Endodermal cell (in vitro differentiated cells): ENCODE measurements at regions not wholly inside any gene's neighbourhood (a gene's known extent, or its start where the extent isn't known, plus 50 kb on each side); places are given as distances from the start of the nearest gene placed in this dataset.

Experiments
- DNase-seq: peaks from one replicate; pipeline ENCODE4 v3.0.0-alpha.2; 2017
- H3K27ac ChIP-seq: 2 replicates; pipeline ENCODE4 v1.5.1; 2013; ENCODE audit warnings: mild to moderate bottlenecking, low read depth, low read length, moderate library complexity
- H3K27me3 ChIP-seq: 2 replicates; pipeline ENCODE4 v1.6.1; 2013; ENCODE audit warnings: mild to moderate bottlenecking, low read length, moderate library complexity; ENCODE audit not compliant: insufficient read depth, control insufficient read depth, poor library complexity, severe bottlenecking
- H3K36me3 ChIP-seq: 2 replicates; pipeline ENCODE4 v1.7.0; 2013; ENCODE audit warnings: mild to moderate bottlenecking, low read length, moderate library complexity; ENCODE audit not compliant: control insufficient read depth, insufficient read depth
- H3K4me1 ChIP-seq: one replicate; pipeline ENCODE4 v1.7.0; 2013; ENCODE audit warnings: low read length; ENCODE audit not compliant: control insufficient read depth, insufficient read depth
- H3K4me3 ChIP-seq: 2 replicates; pipeline ENCODE4 v1.5.1; 2013; ENCODE audit warnings: mild to moderate bottlenecking, low read length, moderate library complexity
- H3K9ac ChIP-seq: 2 replicates; pipeline ENCODE4 v1.6.1; 2013; ENCODE audit warnings: mild to moderate bottlenecking, low read length, moderate library complexity; ENCODE audit not compliant: poor library complexity, severe bottlenecking; ENCODE audit errors: extremely low read depth
- H3K9me3 ChIP-seq: 2 replicates; pipeline ENCODE4 v1.6.1; 2013; ENCODE audit warnings: mild to moderate bottlenecking, low read length, moderate library complexity; ENCODE audit not compliant: control insufficient read depth
- H3K27ac Mint-ChIP-seq: 2 replicates; pipeline ENCODE4 v1.8.0; 2020; ENCODE audit warnings: mixed read lengths
- H3K27me3 Mint-ChIP-seq: 2 replicates; pipeline ENCODE4 v1.8.0; 2021; ENCODE audit warnings: mild to moderate bottlenecking, mixed read lengths; ENCODE audit not compliant: insufficient read depth
- H3K36me3 Mint-ChIP-seq: 2 replicates; pipeline ENCODE4 v1.8.0; 2020; ENCODE audit warnings: low read depth, mixed read lengths
- H3K4me1 Mint-ChIP-seq: 2 replicates; pipeline ENCODE4 v1.8.0; 2020; ENCODE audit warnings: mixed read lengths
- H3K4me3 Mint-ChIP-seq: 2 replicates; pipeline ENCODE4 v1.8.0; 2020; ENCODE audit warnings: mild to moderate bottlenecking, moderate library complexity, mixed read lengths
- H3K9me3 Mint-ChIP-seq: 2 replicates; pipeline ENCODE4 v1.8.0; 2020; ENCODE audit warnings: mild to moderate bottlenecking, mixed read lengths
- WGBS, 2 experiments: methylation state at CpG; one replicate each; pipeline versions ENCODE4 v1.1.5 to v1.1.7; 2013; ENCODE audit warnings: missing lambda C conversion rate in 2 of 2, mixed read lengths in 1 of 2; ENCODE audit not compliant: insufficient coverage in 1 of 2, insufficient read length in 1 of 2; 5-methylcytosine and 5-hydroxymethylcytosine counted together
- TF ChIP-seq, protein P1 (sequence below): fragments of 200-600 bp; sonication (generic); conservative IDR thresholded peaks from 2 replicates; pipeline ENCODE4 v1.5.0; 2021; ENCODE audit warnings: antibody characterized with exemption, mild to moderate bottlenecking

DNA sequence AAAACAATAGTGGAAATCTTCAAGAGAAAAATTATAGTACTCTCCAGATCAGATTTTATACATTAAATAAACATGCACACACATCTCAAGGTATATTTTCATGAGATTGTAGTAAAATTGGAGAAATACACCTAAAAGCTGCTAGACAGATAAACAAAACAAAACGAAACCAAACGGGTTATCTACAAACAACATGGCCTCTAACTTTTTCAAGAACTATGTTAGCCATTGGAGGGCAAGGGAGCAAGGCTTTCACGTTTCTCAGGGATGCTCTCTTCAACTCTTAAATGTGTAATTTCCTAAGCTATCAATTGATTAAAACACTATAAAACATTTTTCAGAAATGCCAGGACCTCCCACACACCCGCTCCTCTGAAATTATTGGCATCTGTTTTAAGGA, 1262.4 kb upstream of the PCDH20 start:
- H3K4me3 Mint-ChIP-seq = no peak overlapping the region
- TF ChIP-seq, protein P1, sequence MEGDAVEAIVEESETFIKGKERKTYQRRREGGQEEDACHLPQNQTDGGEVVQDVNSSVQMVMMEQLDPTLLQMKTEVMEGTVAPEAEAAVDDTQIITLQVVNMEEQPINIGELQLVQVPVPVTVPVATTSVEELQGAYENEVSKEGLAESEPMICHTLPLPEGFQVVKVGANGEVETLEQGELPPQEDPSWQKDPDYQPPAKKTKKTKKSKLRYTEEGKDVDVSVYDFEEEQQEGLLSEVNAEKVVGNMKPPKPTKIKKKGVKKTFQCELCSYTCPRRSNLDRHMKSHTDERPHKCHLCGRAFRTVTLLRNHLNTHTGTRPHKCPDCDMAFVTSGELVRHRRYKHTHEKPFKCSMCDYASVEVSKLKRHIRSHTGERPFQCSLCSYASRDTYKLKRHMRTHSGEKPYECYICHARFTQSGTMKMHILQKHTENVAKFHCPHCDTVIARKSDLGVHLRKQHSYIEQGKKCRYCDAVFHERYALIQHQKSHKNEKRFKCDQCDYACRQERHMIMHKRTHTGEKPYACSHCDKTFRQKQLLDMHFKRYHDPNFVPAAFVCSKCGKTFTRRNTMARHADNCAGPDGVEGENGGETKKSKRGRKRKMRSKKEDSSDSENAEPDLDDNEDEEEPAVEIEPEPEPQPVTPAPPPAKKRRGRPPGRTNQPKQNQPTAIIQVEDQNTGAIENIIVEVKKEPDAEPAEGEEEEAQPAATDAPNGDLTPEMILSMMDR = no peak
- Histone ChIP-seq H3K27me3 (no peaks in the 10 kb centered on the region), H3K4me3 (no peak overlapping the region), H3K36me3 (no peaks in the 10 kb centered on the region), H3K4me1 (no peaks in the 10 kb centered on the region), H3K9me3 (peaks cover 6% of the 10 kb centered on the region), H3K9ac (no peak overlapping the region), H3K27ac (no peak overlapping the region)
- H3K27ac Mint-ChIP-seq = no peak overlapping the region
- H3K36me3 Mint-ChIP-seq = no peaks in the 10 kb centered on the region
- no peaks in the 10 kb centered on the region for H3K27me3 Mint-ChIP-seq
- no peak for DNase-seq
- H3K4me1 Mint-ChIP-seq = peaks cover 2% of the 10 kb centered on the region
- 86 to 96% methylated on average over 2 to 4 of the region's 4 CpGs for WGBS, 2 experiments
- H3K9me3 Mint-ChIP-seq = peaks cover 3% of the 10 kb centered on the region

DNA sequence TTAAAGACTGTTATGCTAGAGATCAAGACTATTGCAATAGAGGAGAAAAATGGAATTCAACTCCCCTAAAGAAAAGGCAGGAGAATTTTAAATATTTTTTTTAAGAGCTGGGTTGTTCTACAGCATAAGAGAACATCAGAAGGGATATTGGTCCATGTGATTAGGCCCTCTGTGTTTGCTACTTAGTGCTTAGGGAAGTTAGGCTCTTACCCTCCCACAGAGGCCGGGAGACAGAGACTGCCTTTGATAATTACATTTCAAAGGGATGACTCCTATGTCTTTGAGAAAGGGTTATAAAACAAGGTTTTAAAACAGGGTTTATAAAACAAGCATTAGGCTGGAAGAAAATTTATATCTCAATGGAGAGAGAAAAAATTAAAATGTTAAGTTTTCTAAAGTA, 1248.1 kb upstream of the PCDH20 start:
- H3K27me3 ChIP-seq = no peaks in the 10 kb centered on the region
- H3K27me3 Mint-ChIP-seq = no peaks in the 10 kb centered on the region
- 70% methylated on average over 1 of the region's 1 CpG; no CpG with 5 or more reads in 1 of the 2 experiments for WGBS, 2 experiments

DNA sequence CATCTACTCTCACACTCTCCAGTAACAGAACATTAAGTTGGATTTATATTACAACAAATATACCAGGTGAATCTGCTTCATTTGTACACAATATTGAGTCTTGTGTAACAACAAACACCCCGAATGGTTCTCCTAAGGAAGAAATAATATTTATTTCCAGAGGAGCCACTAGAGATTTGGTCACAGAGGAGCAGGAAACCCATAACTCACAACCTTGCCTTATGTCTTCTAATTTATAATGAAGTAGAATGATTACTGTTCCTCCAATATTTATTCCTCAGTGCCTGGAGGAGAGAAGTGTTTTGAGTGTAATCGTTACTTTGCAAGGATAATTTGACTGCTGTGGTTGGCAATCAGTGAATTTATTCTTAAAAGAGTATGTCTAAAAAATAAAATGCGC, 1243.7 kb upstream of the PCDH20 start:
- Histone ChIP-seq H3K27ac (no peak overlapping the region), H3K4me3 (no peak overlapping the region), H3K36me3 (no peaks in the 10 kb centered on the region), H3K4me1 (no peaks in the 10 kb centered on the region), H3K9ac (no peak overlapping the region), H3K9me3 (no peaks in the 10 kb centered on the region), H3K27me3 (no peaks in the 10 kb centered on the region)
- WGBS, 2 experiments = 87 to 100% methylated on average over 2 to 3 of the region's 3 CpGs
- Mint-ChIP-seq H3K36me3 (no peaks in the 10 kb centered on the region), H3K4me3 (no peak overlapping the region), H3K27ac (no peak overlapping the region), H3K4me1 (peaks cover 16% of the 10 kb centered on the region), H3K9me3 (no peaks in the 10 kb centered on the region), H3K27me3 (no peaks in the 10 kb centered on the region)
- DNase-seq = no peak
- TF ChIP-seq, protein P1 = no peak

More for the DNA sequence above, 1248.1 kb upstream of the PCDH20 start:
- no peaks in the 10 kb centered on the region for H3K4me1 ChIP-seq
- TF ChIP-seq, protein P1 = no peak
- no peaks in the 10 kb centered on the region for H3K9me3 Mint-ChIP-seq
- no peak overlapping the region for H3K27ac Mint-ChIP-seq
- H3K36me3 ChIP-seq = no peaks in the 10 kb centered on the region
- no peak for DNase-seq
- H3K27ac ChIP-seq = no peak overlapping the region
- H3K4me3 ChIP-seq = no peak overlapping the region
- no peak overlapping the region for H3K4me3 Mint-ChIP-seq
- peaks cover 20% of the 10 kb centered on the region for H3K4me1 Mint-ChIP-seq
- H3K9me3 ChIP-seq = no peaks in the 10 kb centered on the region
- H3K9ac ChIP-seq = no peak overlapping the region
- no peaks in the 10 kb centered on the region for H3K36me3 Mint-ChIP-seq
